A673 (cell line): ENCODE measurements at regions not wholly inside any gene's neighbourhood (a gene's known extent, or its start where the extent isn't known, plus 50 kb on each side); places are given as distances from the start of the nearest gene placed in this dataset.

Experiments
- BruUV-seq: library from RNA; stranded (reverse); fragments of 400-500 nt; replicated peaks from 2 replicates; lab custom pipeline; 2021; lab: Mats Ljungman, UMichigan
- CTCF ChIA-PET: fragments of 300-600 bp; sonication (Branson Sonifier 250); formaldehyde crosslinking; loops from one replicate; lab custom pipeline; 2022; ENCODE audit warnings: antibody characterized with exemption; lab: Charles Lee
- POLR2A ChIA-PET: fragments of 300-600 bp; sonication (Branson Sonifier 250); formaldehyde crosslinking; loops from one replicate; lab custom pipeline; 2022; ENCODE audit warnings: antibody characterized with exemption; ENCODE audit not compliant: low non-redundant PET; lab: Charles Lee
- DNase-seq: peaks from one replicate; pipeline ENCODE4 v3.0.0-alpha.2; 2015; ENCODE audit warnings: low spot score
- H3K27ac ChIP-seq: fragments of 200-600 bp; sonication (generic); 2 replicates; pipeline ENCODE4 v1.5.1; 2016; ENCODE audit warnings: mixed run types, low read depth, mild to moderate bottlenecking, mixed read lengths, antibody characterized with exemption, low read length; ENCODE audit not compliant: poor library complexity, severe bottlenecking
- H3K27me3 ChIP-seq: fragments of 200-600 bp; sonication (generic); replicated peaks from 2 replicates; pipeline ENCODE4 v1.6.1; 2017; ENCODE audit warnings: mixed run types, low read depth, mild to moderate bottlenecking, mixed read lengths, antibody characterized with exemption, low read length; ENCODE audit not compliant: insufficient read depth, poor library complexity
- H3K36me3 ChIP-seq: fragments of 200-600 bp; sonication (generic); 2 replicates; pipeline ENCODE4 v1.6.1; 2016; ENCODE audit warnings: mixed run types, mild to moderate bottlenecking, mixed read lengths, antibody characterized with exemption, low read length; ENCODE audit not compliant: insufficient read depth, poor library complexity, severe bottlenecking
- H3K4me1 ChIP-seq: fragments of 200-600 bp; sonication (generic); 2 replicates; pipeline ENCODE4 v1.6.1; 2017; ENCODE audit warnings: mixed run types, mild to moderate bottlenecking, mixed read lengths, antibody characterized with exemption, low read length; ENCODE audit not compliant: insufficient read depth, poor library complexity, severe bottlenecking
- H3K4me3 ChIP-seq: fragments of 200-600 bp; sonication (generic); 2 replicates; pipeline ENCODE4 v1.5.1; 2016; ENCODE audit warnings: low read depth, mixed run types, mild to moderate bottlenecking, mixed read lengths, low read length; ENCODE audit not compliant: poor library complexity, severe bottlenecking
- H3K9me3 ChIP-seq: fragments of 200-600 bp; sonication (generic); 2 replicates; pipeline ENCODE4 v1.6.1; 2016; ENCODE audit warnings: mixed run types, low read depth, mild to moderate bottlenecking, mixed read lengths, antibody characterized with exemption, low read length; ENCODE audit not compliant: poor library complexity, severe bottlenecking
- EZH2 ChIP-seq: fragments of 200-600 bp; sonication (generic); IDR thresholded peaks from 2 replicates; pipeline ENCODE4 v1.6.1; 2017; ENCODE audit warnings: borderline replicate concordance, low read depth, mild to moderate bottlenecking, mixed read lengths, antibody characterized with exemption, low read length; ENCODE audit not compliant: poor library complexity, severe bottlenecking
- intact Hi-C: fragments of 100-400 bp; cut with micrococcal nuclease; formaldehyde crosslinking; loops from one replicate; pipeline ENCODE4 v1.10.0; 2022; ENCODE audit not compliant: unreplicated experiment
- TF ChIP-seq, protein P1 (sequence below): fragments of 300-800, 200-600 bp; sonication (generic); conservative IDR thresholded peaks from 2 replicates; pipeline ENCODE4 v1.5.1; 2017; ENCODE audit warnings: low read depth, mild to moderate bottlenecking, antibody characterized with exemption, low read length, moderate library complexity, mixed read lengths

DNA sequence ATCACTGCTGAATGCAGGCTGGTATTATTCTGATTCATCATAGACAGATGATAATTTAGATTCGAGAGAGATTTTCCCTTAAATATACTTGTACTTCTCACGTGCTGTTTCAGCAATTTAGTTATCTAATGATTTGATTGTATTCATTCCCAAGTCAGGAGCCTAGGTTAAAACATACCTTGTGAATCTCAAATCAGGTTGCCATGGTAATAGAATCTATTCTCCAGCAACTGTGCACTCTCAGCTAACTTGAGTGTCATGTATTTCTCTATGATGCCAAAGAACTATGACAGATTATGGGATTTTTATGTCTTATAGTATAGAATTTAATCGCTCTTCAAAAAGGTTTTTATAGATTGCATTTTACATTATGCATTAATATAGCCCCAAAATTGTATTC is 315.3 kb downstream of the GABRG2 start:
- DNase-seq = no peak
- Histone ChIP-seq H3K36me3 (no peaks in the 10 kb centered on the region), H3K9me3 (no peaks in the 10 kb centered on the region), H3K4me3 (no peak overlapping the region), H3K27ac (no peak overlapping the region), H3K27me3 (no peaks in the 10 kb centered on the region), H3K4me1 (no peaks in the 10 kb centered on the region)
- POLR2A ChIA-PET = no interaction called here
- BruUV-seq = no TSS peak
- CTCF ChIA-PET = no interaction called here
- intact Hi-C loops = no loop called here
- TF ChIP-seq EZH2 = no peak

DNA sequence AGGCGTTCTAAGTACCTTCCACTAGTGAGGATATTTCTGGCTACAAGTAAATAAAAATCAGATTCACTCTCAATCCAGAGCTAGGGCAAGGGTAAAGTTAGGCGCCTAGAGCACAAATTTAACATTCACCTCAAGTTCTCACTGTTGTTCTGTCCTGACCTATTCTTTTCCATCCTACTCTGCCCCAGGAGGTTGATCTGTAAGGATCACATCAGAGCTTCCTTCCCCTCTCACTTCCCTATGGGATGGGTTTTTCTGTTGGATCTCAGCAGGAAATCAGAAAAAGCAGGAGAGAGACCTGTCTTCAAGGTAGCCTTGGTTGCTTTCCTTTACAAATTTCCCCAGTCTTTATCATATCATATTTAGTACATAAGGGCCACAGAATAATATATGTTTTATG is 316.7 kb downstream of the GABRG2 start:
- Histone ChIP-seq H3K27me3 (no peaks in the 10 kb centered on the region), H3K4me3 (no peak overlapping the region), H3K4me1 (no peaks in the 10 kb centered on the region), H3K27ac (no peak overlapping the region), H3K36me3 (no peaks in the 10 kb centered on the region), H3K9me3 (no peaks in the 10 kb centered on the region)
- ChIA-PET POLR2A (no interaction called here), CTCF (no interaction called here)
- TF ChIP-seq, protein P1, sequence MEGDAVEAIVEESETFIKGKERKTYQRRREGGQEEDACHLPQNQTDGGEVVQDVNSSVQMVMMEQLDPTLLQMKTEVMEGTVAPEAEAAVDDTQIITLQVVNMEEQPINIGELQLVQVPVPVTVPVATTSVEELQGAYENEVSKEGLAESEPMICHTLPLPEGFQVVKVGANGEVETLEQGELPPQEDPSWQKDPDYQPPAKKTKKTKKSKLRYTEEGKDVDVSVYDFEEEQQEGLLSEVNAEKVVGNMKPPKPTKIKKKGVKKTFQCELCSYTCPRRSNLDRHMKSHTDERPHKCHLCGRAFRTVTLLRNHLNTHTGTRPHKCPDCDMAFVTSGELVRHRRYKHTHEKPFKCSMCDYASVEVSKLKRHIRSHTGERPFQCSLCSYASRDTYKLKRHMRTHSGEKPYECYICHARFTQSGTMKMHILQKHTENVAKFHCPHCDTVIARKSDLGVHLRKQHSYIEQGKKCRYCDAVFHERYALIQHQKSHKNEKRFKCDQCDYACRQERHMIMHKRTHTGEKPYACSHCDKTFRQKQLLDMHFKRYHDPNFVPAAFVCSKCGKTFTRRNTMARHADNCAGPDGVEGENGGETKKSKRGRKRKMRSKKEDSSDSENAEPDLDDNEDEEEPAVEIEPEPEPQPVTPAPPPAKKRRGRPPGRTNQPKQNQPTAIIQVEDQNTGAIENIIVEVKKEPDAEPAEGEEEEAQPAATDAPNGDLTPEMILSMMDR = no peak
- no peak for TF ChIP-seq EZH2
- no peak for DNase-seq
- BruUV-seq = no TSS peak
- intact Hi-C loops = no loop called here

DNA sequence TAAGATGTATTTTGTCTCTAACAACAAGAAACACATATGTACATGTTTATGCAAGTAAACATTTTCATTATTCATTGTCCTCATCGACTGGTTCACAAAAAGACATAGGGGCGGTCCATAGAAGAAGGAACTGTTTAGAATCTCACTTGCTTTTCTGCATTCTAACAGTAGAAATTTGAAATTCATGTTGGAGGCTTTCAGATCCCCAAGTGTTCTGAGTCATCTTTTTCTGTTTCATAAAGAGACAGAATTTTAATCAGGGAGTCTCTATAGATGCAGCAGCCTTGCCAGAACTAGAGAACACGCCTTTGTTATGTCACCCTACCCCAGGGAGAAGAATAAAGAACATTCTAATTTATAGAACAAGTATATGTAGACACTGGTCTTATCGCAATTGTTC is 324.3 kb downstream of the GABRG2 start:
- TF ChIP-seq EZH2 = no peak
- TF ChIP-seq, protein P1 = no peak
- no peaks in the 10 kb centered on the region for H3K9me3 ChIP-seq
- intact Hi-C loops = no loop called here
- ChIA-PET POLR2A (no interaction called here), CTCF (no interaction called here)
- H3K4me3 ChIP-seq = no peak overlapping the region
- H3K36me3 ChIP-seq = no peaks in the 10 kb centered on the region
- no peak for DNase-seq
- H3K27me3 ChIP-seq = no peaks in the 10 kb centered on the region
- BruUV-seq = no TSS peak
- H3K27ac ChIP-seq = no peak overlapping the region
- no peaks in the 10 kb centered on the region for H3K4me1 ChIP-seq

DNA sequence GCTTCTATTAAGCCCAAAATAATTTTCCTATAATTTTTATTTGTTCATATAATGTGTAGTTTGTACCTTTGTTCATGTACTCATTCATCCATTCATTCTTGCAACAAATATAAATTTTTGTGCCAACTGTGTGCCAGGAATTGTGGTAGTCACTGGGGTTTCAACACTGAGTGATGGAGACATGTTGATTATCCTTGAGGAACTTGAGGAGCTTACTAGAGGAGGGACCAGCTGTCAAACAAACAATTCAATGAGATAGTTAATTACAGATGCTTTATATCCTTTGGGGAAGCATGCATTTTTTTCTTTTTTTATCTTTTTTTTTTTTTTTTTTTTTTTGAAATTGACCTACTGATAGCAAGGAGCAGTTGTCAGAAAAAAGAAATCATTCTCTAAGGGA is 324.8 kb downstream of the GABRG2 start:
- Histone ChIP-seq H3K27me3 (no peaks in the 10 kb centered on the region), H3K4me1 (no peaks in the 10 kb centered on the region), H3K27ac (no peak overlapping the region), H3K36me3 (no peaks in the 10 kb centered on the region), H3K4me3 (no peak overlapping the region), H3K9me3 (no peaks in the 10 kb centered on the region)
- TF ChIP-seq, protein P1 = no peak
- no peak for TF ChIP-seq EZH2
- ChIA-PET CTCF (no interaction called here), POLR2A (no interaction called here)
- DNase-seq = no peak
- no TSS peak for BruUV-seq
- intact Hi-C loops = no loop called here
